HCT116 (cell line): ENCODE measurements at regions not wholly inside any gene's neighbourhood (a gene's known extent, or its start where the extent isn't known, plus 50 kb on each side); places are given as distances from the start of the nearest gene placed in this dataset.

Experiments
- EZH2phosphoT487 ChIP-seq: fragments of 200-600 bp; IDR thresholded peaks from 2 replicates; pipeline ENCODE4 v1.6.1; 2018; ENCODE audit warnings: antibody characterized with exemption, borderline replicate concordance
- POLR2A ChIP-seq: IDR thresholded peaks from 2 replicates; pipeline ENCODE4 v1.7.0; 2011; ENCODE audit warnings: borderline replicate concordance; ENCODE audit not compliant: insufficient read depth, insufficient read length; ENCODE audit errors: extremely low read depth
- POLR2AphosphoS5 ChIP-seq: IDR thresholded peaks from 2 replicates; pipeline ENCODE4 v1.6.1; 2011; ENCODE audit warnings: mild to moderate bottlenecking, low read depth, low read length, moderate library complexity
- SIN3A ChIP-seq: IDR thresholded peaks from 2 replicates; pipeline ENCODE4 v1.6.1; 2012; ENCODE audit warnings: low read depth
- TF ChIP-seq, protein P1 (sequence below): IDR thresholded peaks from 2 replicates; pipeline ENCODE4 v1.6.1; 2012
- TF ChIP-seq, protein P2 (sequence below), 3 experiments: fragments of 200-600 bp in 1 of 3; sonication (generic) in 1 of 3; IDR thresholded peaks in 2 of 3; conservative IDR thresholded peaks in 1 of 3; 2 replicates each; pipeline ENCODE4 v1.5.1; 2012 to 2017; ENCODE audit warnings: low read depth in 2 of 3, low read length in 2 of 3, antibody characterized with exemption in 1 of 3, borderline replicate concordance in 1 of 3, control low read depth in 1 of 3, mild to moderate bottlenecking in 1 of 3, mixed read lengths in 1 of 3, mixed run types in 1 of 3, moderate library complexity in 1 of 3; ENCODE audit not compliant: insufficient read depth in 1 of 3

DNA sequence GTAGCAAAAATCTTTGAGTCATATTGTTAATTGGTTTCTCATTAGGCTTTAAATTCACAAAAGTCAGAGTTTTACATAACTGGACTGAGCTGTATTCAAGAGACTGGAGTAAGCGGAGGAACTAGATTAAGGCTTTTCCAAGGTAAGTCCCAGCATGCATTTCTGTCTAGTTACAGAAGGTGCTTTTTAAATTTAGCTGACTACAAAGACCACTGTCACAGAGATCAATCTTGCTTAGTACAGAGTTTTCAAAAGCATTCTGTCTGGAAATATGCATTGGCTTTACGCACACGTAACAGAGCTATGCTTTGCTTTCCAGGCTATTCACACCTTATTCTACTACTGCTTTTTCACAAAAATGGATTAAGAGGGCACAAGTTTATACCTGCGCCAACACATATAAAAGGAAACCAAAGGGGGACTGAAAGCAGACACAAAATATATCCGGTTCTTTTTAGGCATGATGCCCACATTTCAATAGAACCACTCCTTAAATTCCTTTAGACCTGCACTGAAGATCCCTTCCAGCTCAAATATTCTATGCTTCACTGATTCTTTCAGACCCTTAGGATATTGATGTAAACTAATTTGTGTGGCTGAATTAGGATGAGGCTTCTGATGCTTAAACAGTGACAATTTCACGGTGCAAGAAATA lies 560.7 kb upstream of the CRIM1 start:
- TF ChIP-seq, protein P1, sequence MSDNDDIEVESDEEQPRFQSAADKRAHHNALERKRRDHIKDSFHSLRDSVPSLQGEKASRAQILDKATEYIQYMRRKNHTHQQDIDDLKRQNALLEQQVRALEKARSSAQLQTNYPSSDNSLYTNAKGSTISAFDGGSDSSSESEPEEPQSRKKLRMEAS: no peak
- TF ChIP-seq, protein P2, sequence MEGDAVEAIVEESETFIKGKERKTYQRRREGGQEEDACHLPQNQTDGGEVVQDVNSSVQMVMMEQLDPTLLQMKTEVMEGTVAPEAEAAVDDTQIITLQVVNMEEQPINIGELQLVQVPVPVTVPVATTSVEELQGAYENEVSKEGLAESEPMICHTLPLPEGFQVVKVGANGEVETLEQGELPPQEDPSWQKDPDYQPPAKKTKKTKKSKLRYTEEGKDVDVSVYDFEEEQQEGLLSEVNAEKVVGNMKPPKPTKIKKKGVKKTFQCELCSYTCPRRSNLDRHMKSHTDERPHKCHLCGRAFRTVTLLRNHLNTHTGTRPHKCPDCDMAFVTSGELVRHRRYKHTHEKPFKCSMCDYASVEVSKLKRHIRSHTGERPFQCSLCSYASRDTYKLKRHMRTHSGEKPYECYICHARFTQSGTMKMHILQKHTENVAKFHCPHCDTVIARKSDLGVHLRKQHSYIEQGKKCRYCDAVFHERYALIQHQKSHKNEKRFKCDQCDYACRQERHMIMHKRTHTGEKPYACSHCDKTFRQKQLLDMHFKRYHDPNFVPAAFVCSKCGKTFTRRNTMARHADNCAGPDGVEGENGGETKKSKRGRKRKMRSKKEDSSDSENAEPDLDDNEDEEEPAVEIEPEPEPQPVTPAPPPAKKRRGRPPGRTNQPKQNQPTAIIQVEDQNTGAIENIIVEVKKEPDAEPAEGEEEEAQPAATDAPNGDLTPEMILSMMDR (IDR thresholded peaks at IDR 0.05 in 2 of 3, conservative IDR thresholded peaks at IDR 0.05 in 1 of 3; ENCODE audit: borderline replicate concordance in 1 of 3, insufficient read depth in 1 of 3, low read depth in 2 of 3, low read length in 2 of 3): no peak
- no peak for TF ChIP-seq POLR2AphosphoS5
- TF ChIP-seq SIN3A: no peak
- no peak for TF ChIP-seq POLR2A
- TF ChIP-seq EZH2phosphoT487: no peak
